Mesendoderm (in vitro differentiated cells): ENCODE measurements at regions not wholly inside any gene's neighbourhood (a gene's known extent, or its start where the extent isn't known, plus 50 kb on each side); places are given as distances from the start of the nearest gene placed in this dataset.

Experiments used
- DNase-seq: peaks from one replicate; pipeline ENCODE4 v3.0.0; 2013
- H2AK5ac ChIP-seq: 2 replicates; pipeline ENCODE4 v1.6.1; 2013; ENCODE audit warnings: low read length, inconsistent platforms
- H2BK120ac ChIP-seq: 2 replicates; pipeline ENCODE4 v1.6.1; 2013; ENCODE audit warnings: low read depth, mild to moderate bottlenecking, low read length, moderate library complexity, mixed read lengths
- H2BK15ac ChIP-seq: replicated peaks from 2 replicates; pipeline ENCODE4 v1.6.1; 2013; ENCODE audit warnings: low read depth, mild to moderate bottlenecking, moderate library complexity
- H2BK5ac ChIP-seq: 2 replicates; pipeline ENCODE4 v1.6.1; 2013; ENCODE audit warnings: low read length, inconsistent platforms
- H3K18ac ChIP-seq: 2 replicates; pipeline ENCODE4 v1.6.1; 2013; ENCODE audit warnings: mild to moderate bottlenecking, low read length, mixed read lengths
- H3K23ac ChIP-seq: one replicate; pipeline ENCODE4 v1.6.1; 2013; ENCODE audit warnings: low read length
- H3K27ac ChIP-seq: 2 replicates; pipeline ENCODE4 v1.5.1; 2013; ENCODE audit warnings: low read depth, mild to moderate bottlenecking, inconsistent platforms, low read length, moderate library complexity
- H3K27me3 ChIP-seq: 2 replicates; pipeline ENCODE4 v1.6.1; 2013; ENCODE audit warnings: low read length, control low read depth, mild to moderate bottlenecking, inconsistent platforms; ENCODE audit not compliant: insufficient read depth, poor library complexity
- H3K36me3 ChIP-seq: 2 replicates; pipeline ENCODE4 v1.6.1; 2013; ENCODE audit warnings: low read length, inconsistent platforms; ENCODE audit not compliant: control insufficient read depth, insufficient read depth
- H3K4ac ChIP-seq: one replicate; pipeline ENCODE4 v1.6.1; 2013; ENCODE audit warnings: low read depth, mild to moderate bottlenecking, low read length, moderate library complexity
- H3K4me1 ChIP-seq: 2 replicates; pipeline ENCODE4 v1.6.1; 2013; ENCODE audit warnings: low read depth, low read length, inconsistent platforms; ENCODE audit not compliant: control insufficient read depth
- H3K4me2 ChIP-seq: 2 replicates; pipeline ENCODE4 v1.6.1; 2013; ENCODE audit warnings: low read length
- H3K4me3 ChIP-seq: 2 replicates; pipeline ENCODE4 v1.5.1; 2013; ENCODE audit warnings: mild to moderate bottlenecking, low read length
- H3K56ac ChIP-seq: one replicate; pipeline ENCODE4 v1.6.1; 2013; ENCODE audit warnings: low read length
- H3K79me1 ChIP-seq: 2 replicates; pipeline ENCODE4 v1.6.1; 2013; ENCODE audit warnings: low read length, inconsistent platforms
- H3K79me2 ChIP-seq: 2 replicates; pipeline ENCODE4 v1.6.1; 2013; ENCODE audit warnings: mild to moderate bottlenecking, low read length; ENCODE audit not compliant: control insufficient read depth, insufficient read depth
- H3K9ac ChIP-seq: 2 replicates; pipeline ENCODE4 v1.6.1; 2013; ENCODE audit warnings: low read length, inconsistent platforms
- H4K5ac ChIP-seq: one replicate; pipeline ENCODE4 v1.6.1; 2013; ENCODE audit warnings: low read length
- H4K8ac ChIP-seq: one replicate; pipeline ENCODE4 v1.6.1; 2013; ENCODE audit warnings: low read depth, mild to moderate bottlenecking, control low read depth, low read length, moderate library complexity
- WGBS: extraction: QIAGEN DNeasy Blood & Tissue Kit; methylation state at CpG from one replicate; pipeline ENCODE4 v1.1.7; 2013; ENCODE audit warnings: low lambda C conversion rate, missing lambda C conversion rate; ENCODE audit not compliant: insufficient coverage; ENCODE audit errors: extremely low coverage; 5-methylcytosine and 5-hydroxymethylcytosine counted together

GRCh38 chr9:86802900-86803673, 144.2 kb downstream of the GAS1 start:
- WGBS = no CpG with 5 or more reads among the region's 5 CpGs
- Histone ChIP-seq H2BK5ac (no peak overlapping the region), H3K4me3 (no peak overlapping the region), H3K79me2 (no peaks in the 10 kb centered on the region), H3K9ac (no peak overlapping the region), H3K4ac (no peak overlapping the region), H3K4me1 (no peaks in the 10 kb centered on the region), H3K18ac (no peak overlapping the region), H3K79me1 (no peaks in the 10 kb centered on the region), H2AK5ac (no peak overlapping the region), H2BK15ac (no peak overlapping the region), H3K27me3 (no peaks in the 10 kb centered on the region), H4K5ac (no peak overlapping the region), H3K56ac (no peak overlapping the region), H3K23ac (no peak overlapping the region), H4K8ac (no peak overlapping the region), H3K27ac (no peak overlapping the region), H2BK120ac (no peak overlapping the region), H3K4me2 (no peak overlapping the region), H3K36me3 (no peaks in the 10 kb centered on the region)
- no peak for DNase-seq

DNA sequence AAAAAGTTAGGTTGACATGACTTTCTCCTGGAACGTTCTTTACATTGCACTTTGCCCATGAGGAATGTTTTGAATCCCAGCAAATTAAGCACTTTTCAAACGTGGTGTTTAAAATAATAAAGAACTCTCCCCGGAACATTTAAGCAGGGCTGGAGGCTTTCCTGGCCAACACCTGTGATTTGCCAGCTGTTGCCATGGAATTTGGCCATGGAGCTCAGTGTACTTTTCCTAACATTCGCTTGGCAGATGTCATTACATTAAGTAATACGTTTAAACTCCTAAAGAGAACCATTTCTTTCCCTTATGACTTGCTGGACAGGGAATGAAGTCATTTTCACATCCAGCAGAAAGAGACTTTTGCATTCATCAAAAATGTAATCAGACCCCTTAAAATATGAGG, 146.1 kb downstream of the GAS1 start:
- no peak overlapping the region for H4K8ac ChIP-seq
- H3K36me3 ChIP-seq = no peaks in the 10 kb centered on the region
- no peak overlapping the region for H2BK5ac ChIP-seq
- H3K23ac ChIP-seq = no peak overlapping the region
- no peak overlapping the region for H3K18ac ChIP-seq
- no peak overlapping the region for H3K9ac ChIP-seq
- H3K27ac ChIP-seq = no peak overlapping the region
- no peak overlapping the region for H4K5ac ChIP-seq
- H3K27me3 ChIP-seq = no peaks in the 10 kb centered on the region
- whole genome bisulfite sequencing = no CpG with 5 or more reads among the region's 5 CpGs
- no peak overlapping the region for H2AK5ac ChIP-seq
- no peak overlapping the region for H3K4me3 ChIP-seq
- no peak overlapping the region for H2BK15ac ChIP-seq
- no peaks in the 10 kb centered on the region for H3K79me1 ChIP-seq
- no peaks in the 10 kb centered on the region for H3K4me1 ChIP-seq
- H3K56ac ChIP-seq = no peak overlapping the region
- H3K4ac ChIP-seq = no peak overlapping the region
- DNase-seq = no peak
- no peak overlapping the region for H2BK120ac ChIP-seq
- H3K79me2 ChIP-seq = no peaks in the 10 kb centered on the region
- H3K4me2 ChIP-seq = no peak overlapping the region

GRCh38 chr9:86800681-86801080, 146.6 kb downstream of the GAS1 start:
- no peak overlapping the region for H3K18ac ChIP-seq
- H3K4me2 ChIP-seq = no peak overlapping the region
- H3K36me3 ChIP-seq = no peaks in the 10 kb centered on the region
- no peak overlapping the region for H2BK5ac ChIP-seq
- WGBS = no CpG with 5 or more reads among the region's 3 CpGs
- no peak overlapping the region for H4K5ac ChIP-seq
- no peak for DNase-seq
- no peak overlapping the region for H2AK5ac ChIP-seq
- no peak overlapping the region for H3K23ac ChIP-seq
- H3K27me3 ChIP-seq = no peaks in the 10 kb centered on the region
- no peak overlapping the region for H3K4me3 ChIP-seq
- H3K27ac ChIP-seq = no peak overlapping the region
- no peak overlapping the region for H3K4ac ChIP-seq
- no peak overlapping the region for H2BK120ac ChIP-seq
- no peaks in the 10 kb centered on the region for H3K4me1 ChIP-seq
- H3K79me1 ChIP-seq = no peaks in the 10 kb centered on the region
- H2BK15ac ChIP-seq = no peak overlapping the region
- H4K8ac ChIP-seq = no peak overlapping the region
- no peak overlapping the region for H3K9ac ChIP-seq
- H3K56ac ChIP-seq = no peak overlapping the region
- H3K79me2 ChIP-seq = no peaks in the 10 kb centered on the region

- Histone ChIP-seq H2BK15ac (no peak overlapping the region), H4K5ac (no peak overlapping the region), H3K79me1 (no peaks in the 10 kb centered on the region), H3K4me3 (no peak overlapping the region), H2BK120ac (no peak overlapping the region), H3K23ac (no peak overlapping the region), H3K56ac (no peak overlapping the region), H2BK5ac (no peak overlapping the region), H3K4ac (no peak overlapping the region), H3K9ac (no peak overlapping the region), H3K4me2 (no peak overlapping the region), H3K4me1 (no peaks in the 10 kb centered on the region), H3K36me3 (no peaks in the 10 kb centered on the region), H4K8ac (no peak overlapping the region), H3K27me3 (no peaks in the 10 kb centered on the region), H3K18ac (no peak overlapping the region), H3K79me2 (no peaks in the 10 kb centered on the region), H3K27ac (no peak overlapping the region), H2AK5ac (no peak overlapping the region)
- DNase-seq = no peak
- no CpG with 5 or more reads among the region's 4 CpGs for WGBS
These were observed 148.3 kb downstream of the GAS1 start for GRCh38 chr9:86798966-86799365.

DNA sequence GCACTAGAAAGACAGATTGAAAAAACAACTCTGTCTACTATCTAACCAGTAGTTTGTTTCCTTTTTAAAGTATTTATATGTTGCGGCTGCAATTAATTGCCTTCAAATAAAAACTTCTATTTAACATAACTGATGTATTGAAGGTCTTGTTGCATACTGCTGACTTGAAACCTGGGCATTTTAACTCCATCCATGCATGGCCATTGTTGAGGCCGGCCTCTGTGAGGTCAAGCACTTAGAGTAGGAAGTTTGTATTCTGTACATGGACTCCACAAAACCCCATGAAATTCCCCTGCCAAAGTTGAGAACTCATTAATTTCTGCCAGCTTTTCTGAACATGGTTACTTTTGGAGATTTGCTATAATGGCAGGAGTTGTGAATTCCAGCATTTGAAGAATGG, 150.6 kb downstream of the GAS1 start:
- Histone ChIP-seq H3K79me2 (no peaks in the 10 kb centered on the region), H2AK5ac (no peak overlapping the region), H3K4me3 (no peak overlapping the region), H3K27ac (no peak overlapping the region), H2BK5ac (no peak overlapping the region), H3K4me2 (no peak overlapping the region), H3K18ac (no peak overlapping the region), H2BK120ac (no peak overlapping the region), H3K27me3 (no peaks in the 10 kb centered on the region), H3K4me1 (no peaks in the 10 kb centered on the region), H3K9ac (no peak overlapping the region), H3K79me1 (no peaks in the 10 kb centered on the region), H2BK15ac (no peak overlapping the region), H4K5ac (no peak overlapping the region), H3K36me3 (no peaks in the 10 kb centered on the region), H3K56ac (no peak overlapping the region), H3K23ac (no peak overlapping the region), H3K4ac (no peak overlapping the region), H4K8ac (no peak overlapping the region)
- no peak for DNase-seq
- no CpG with 5 or more reads among the region's 2 CpGs for WGBS
